SK-N-SH (cell line): ENCODE measurements at regions not wholly inside any gene's neighbourhood (a gene's known extent, or its start where the extent isn't known, plus 50 kb on each side); places are given as distances from the start of the nearest gene placed in this dataset.
"Not testable (repeated sequence)": the region's sequence is repeated elsewhere in the genome, so short reads cannot be mapped to it uniquely, and the experiment has no call there.

Experiments
- CTCF ChIP-seq: fragments of 200-600 bp; sonication (generic); IDR thresholded peaks from 2 replicates; pipeline ENCODE4 v1.6.1; 2017; ENCODE audit warnings: antibody characterized with exemption, mild to moderate bottlenecking, moderate library complexity
- EP300 ChIP-seq, 2 experiments: IDR thresholded peaks; 2 replicates each; pipeline versions ENCODE4 v1.4.0 to v1.6.1; 2012; ENCODE audit warnings: borderline replicate concordance in 1 of 2, low read depth in 1 of 2, low read length in 1 of 2
- EZH2phosphoT487 ChIP-seq: fragments of 200-600 bp; sonication (generic); IDR thresholded peaks from 2 replicates; pipeline ENCODE4 v1.6.1; 2017; ENCODE audit warnings: low read depth, mixed run types, mild to moderate bottlenecking, antibody characterized with exemption, moderate library complexity, borderline replicate concordance
- FOXJ3 ChIP-seq: sonication (generic); formaldehyde crosslinking; IDR thresholded peaks from 2 replicates; pipeline ENCODE4 v1.5.1; 2020; ENCODE audit warnings: mild to moderate bottlenecking, missing genetic modification reagents
- JUND ChIP-seq: IDR thresholded peaks from 2 replicates; pipeline ENCODE4 v1.4.0; 2012
- MAX ChIP-seq: IDR thresholded peaks from 2 replicates; pipeline ENCODE4 v1.4.0; 2012; ENCODE audit warnings: low read depth
- POLR2AphosphoS5 ChIP-seq: IDR thresholded peaks from 2 replicates; pipeline ENCODE4 v1.6.1; 2012; ENCODE audit warnings: low read depth, low read length

- not testable (repeated sequence) for TF ChIP-seq CTCF; JUND; MAX; EZH2phosphoT487; EP300 (IDR thresholded peaks at IDR 0.05; ENCODE audit: borderline replicate concordance in 1 of 2, low read depth in 1 of 2, low read length in 1 of 2); FOXJ3 (CRISPR knock-in tag); POLR2AphosphoS5
These were observed 304.7 kb upstream of the CDYL start for GRCh38 chr6:4471515-4471914.
